ENCODE measurements at regions not wholly inside any gene's neighbourhood (a gene's known extent, or its start where the extent isn't known, plus 50 kb on each side); places are given as distances from the start of the nearest gene placed in this dataset.

DNA sequence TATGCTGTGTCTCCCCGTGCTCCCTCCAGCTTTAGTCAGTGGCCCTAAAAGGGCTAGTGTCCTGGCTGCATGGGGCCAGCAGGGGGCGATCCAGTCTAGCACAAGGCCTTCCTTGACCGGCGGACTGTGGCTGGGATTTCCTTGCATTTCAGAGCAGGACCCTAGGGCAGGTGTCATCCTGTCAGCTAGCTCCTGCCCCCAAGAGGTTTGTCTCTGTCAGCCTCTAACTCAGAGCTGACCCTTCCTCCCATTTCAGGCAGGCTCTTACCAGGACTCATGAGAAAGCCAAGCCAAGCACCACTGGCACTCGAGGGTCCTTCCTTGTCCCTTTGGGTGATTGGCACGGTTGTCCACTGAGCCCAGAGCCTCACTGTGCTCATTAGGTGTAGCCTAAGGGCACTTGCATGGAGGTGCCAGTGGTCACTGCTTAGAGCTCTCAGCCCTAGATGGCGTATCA, 140.3 kb downstream of the RPIA start:
- no peak overlapping the region for H3K27ac ChIP-seq
- DNase-seq (ENCODE audit: low spot score) = no peak
- TF ChIP-seq, protein P1, sequence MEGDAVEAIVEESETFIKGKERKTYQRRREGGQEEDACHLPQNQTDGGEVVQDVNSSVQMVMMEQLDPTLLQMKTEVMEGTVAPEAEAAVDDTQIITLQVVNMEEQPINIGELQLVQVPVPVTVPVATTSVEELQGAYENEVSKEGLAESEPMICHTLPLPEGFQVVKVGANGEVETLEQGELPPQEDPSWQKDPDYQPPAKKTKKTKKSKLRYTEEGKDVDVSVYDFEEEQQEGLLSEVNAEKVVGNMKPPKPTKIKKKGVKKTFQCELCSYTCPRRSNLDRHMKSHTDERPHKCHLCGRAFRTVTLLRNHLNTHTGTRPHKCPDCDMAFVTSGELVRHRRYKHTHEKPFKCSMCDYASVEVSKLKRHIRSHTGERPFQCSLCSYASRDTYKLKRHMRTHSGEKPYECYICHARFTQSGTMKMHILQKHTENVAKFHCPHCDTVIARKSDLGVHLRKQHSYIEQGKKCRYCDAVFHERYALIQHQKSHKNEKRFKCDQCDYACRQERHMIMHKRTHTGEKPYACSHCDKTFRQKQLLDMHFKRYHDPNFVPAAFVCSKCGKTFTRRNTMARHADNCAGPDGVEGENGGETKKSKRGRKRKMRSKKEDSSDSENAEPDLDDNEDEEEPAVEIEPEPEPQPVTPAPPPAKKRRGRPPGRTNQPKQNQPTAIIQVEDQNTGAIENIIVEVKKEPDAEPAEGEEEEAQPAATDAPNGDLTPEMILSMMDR (conservative IDR thresholded peaks at IDR 0.05; ENCODE audit: low read depth) = no peak; the same call in 1 of the 2 replicates
- CTCF ChIA-PET = interaction anchor here (0.6 kb wide), 1 partner anchor 373 kb away, joined by 3 read pairs; no protein-coding TSS in a partner anchor
- POLR2A ChIA-PET (ENCODE audit: low non-redundant PET) = no interaction called here

DNA sequence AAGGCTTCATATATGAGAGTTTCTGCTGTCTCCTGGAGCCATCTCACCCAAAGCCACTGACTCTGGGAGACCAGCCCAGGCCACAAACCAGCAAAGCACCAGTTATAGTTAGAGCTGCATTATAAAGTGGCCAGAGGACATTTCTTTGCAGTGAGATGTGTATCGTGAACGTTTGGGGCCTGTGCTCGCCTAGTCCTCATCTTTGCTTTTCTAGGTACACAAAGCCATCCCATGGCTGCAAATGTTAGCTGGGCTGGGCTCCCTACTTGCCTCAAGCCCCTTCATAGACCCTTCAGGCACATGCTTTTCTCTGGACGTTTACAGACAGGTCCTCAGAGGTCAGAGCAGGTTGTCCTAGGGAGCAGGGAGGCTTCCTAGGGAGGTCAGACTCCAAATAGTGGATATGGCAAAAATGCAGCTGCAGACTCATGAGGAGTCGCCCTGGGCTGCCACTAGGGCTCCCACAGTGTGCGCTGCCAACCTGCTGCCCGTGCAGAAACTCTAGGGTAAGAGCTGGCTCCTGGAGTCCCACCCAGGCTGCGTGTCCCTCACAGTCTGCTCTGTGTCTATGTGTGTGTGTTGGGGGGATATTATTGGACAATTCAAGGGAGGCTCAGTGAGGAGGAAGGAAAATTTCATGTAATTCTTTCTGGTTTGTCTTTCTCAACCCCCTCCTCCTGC, 141.0 kb downstream of the RPIA start:
- no peak overlapping the region for H3K27ac ChIP-seq
- DNase-seq (ENCODE audit: low spot score) = no peak
- TF ChIP-seq, protein P1 (conservative IDR thresholded peaks at IDR 0.05; ENCODE audit: low read depth) = no peak
- POLR2A ChIA-PET (ENCODE audit: low non-redundant PET) = no interaction called here
- CTCF ChIA-PET = no interaction called here

DNA sequence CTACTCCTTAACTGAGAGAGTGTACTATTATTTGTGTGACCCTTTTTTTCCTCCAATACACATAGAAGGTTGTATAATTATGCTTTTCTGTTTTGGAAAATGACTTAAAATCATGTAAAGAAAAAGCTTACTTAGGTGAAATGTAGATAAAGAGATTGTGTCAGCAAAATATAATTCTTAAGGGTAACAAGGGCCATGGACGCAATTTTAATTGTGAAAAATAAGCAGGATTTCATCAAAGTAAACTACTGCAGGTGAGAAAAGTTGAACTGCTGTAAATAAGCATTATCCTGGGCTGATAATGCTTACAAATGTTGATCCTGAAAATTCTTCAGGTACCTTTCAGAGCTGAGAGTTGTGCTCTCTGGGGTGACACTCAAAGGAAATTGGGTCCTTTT, 141.5 kb downstream of the RPIA start:
- DNase-seq (ENCODE audit: low spot score) = no peak
- ChIA-PET POLR2A (ENCODE audit: low non-redundant PET) (no interaction called here), CTCF (interaction anchor here (0.6 kb wide), 1 partner anchor 139 kb away, joined by 3 read pairs; no protein-coding TSS in a partner anchor)
- TF ChIP-seq, protein P1 (conservative IDR thresholded peaks at IDR 0.05; ENCODE audit: low read depth) = no peak
- no peak overlapping the region for H3K27ac ChIP-seq

DNA sequence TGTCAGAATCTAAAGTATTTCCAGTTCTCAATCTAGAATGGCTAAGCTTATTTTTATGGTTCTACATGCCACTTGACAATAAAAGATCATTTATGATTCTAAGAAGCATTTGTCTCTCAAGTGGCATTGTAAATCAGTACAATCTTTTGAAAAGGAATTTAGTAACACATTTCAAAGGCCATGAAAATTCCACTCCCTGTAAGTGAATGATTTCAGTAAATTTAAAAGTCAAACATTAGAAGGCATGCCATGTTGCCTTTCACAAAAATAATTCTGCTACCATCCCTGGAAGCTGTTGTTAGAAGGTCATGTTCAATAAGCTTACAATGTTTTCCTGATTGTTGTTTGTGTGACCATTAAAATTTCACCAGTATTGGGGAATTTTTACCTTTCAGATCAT, 142.9 kb downstream of the RPIA start:
- TF ChIP-seq, protein P1 (conservative IDR thresholded peaks at IDR 0.05; ENCODE audit: low read depth) = no peak
- ChIA-PET CTCF (no interaction called here), POLR2A (ENCODE audit: low non-redundant PET) (no interaction called here)
- no peak for DNase-seq (ENCODE audit: low spot score)
- H3K27ac ChIP-seq = no peak overlapping the region

DNA sequence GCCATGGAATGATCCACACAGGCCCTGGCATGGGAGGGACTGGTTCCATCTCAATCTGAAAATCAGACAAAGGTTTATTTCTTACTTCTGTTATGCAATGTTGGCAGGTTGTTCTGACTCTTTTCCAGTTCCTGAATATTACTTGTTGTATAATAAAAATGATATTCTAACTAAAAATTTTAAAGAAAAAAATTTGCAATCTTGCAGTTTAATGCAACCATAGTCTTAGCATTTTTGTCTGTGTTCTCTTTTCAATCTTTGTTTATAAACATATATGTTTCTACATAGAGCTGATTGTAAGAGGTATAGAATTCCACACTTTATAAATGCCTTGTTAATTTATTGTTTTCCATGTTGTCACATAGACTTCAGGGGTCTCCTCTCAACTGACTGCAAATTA, 143.4 kb downstream of the RPIA start:
- no peak for DNase-seq (ENCODE audit: low spot score)
- ChIA-PET CTCF (no interaction called here), POLR2A (ENCODE audit: low non-redundant PET) (no interaction called here)
- H3K27ac ChIP-seq = no peak overlapping the region
- TF ChIP-seq, protein P1 (conservative IDR thresholded peaks at IDR 0.05; ENCODE audit: low read depth) = no peak

DNA sequence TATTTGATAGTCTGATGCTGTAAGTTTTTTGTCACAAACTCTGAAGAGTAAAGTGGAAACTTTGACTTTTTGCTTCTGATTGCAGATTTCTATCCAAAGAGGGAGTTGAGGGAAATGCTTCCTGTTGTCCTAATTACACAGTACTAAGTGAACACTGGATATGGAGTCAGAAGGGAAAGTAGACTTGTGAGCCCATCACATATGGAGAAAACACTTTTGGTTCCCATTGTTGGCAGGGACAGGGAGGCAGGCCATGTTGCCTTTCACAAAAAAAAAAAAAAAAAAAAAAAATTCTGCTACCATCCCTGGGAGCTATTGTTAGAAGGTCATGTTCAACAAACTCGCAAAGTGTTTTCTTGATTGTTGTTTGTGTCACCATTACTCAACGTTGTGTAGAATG, 144.3 kb downstream of the RPIA start:
- ChIA-PET CTCF (no interaction called here), POLR2A (ENCODE audit: low non-redundant PET) (no interaction called here)
- no peak overlapping the region for H3K27ac ChIP-seq
- no peak for DNase-seq (ENCODE audit: low spot score)
- TF ChIP-seq, protein P1 (conservative IDR thresholded peaks at IDR 0.05; ENCODE audit: low read depth) = no peak

All from RWPE1 (cell line).